Sigmoid colon (tissue), 6 donors: ENCODE measurements at regions not wholly inside any gene's neighbourhood (a gene's known extent, or its start where the extent isn't known, plus 50 kb on each side); places are given as distances from the start of the nearest gene placed in this dataset.

ENCODE experiments used
- DNase-seq: peaks from one replicate; pipeline ENCODE4 v3.0.0-alpha.2; 2019
- H3K27ac ChIP-seq, 4 donors: fragments of 200-600 bp; sonication (generic); one replicate each; pipeline ENCODE4 v1.5.1; 2016 to 2019; ENCODE audit warnings: mild to moderate bottlenecking in 1 of 4
- H3K27me3 ChIP-seq, 3 donors: fragments of 200-600 bp; sonication (generic); one replicate each; pipeline ENCODE4 v1.5.1; 2019; ENCODE audit warnings: mild to moderate bottlenecking in 1 of 3
- H3K36me3 ChIP-seq, 4 donors: fragments of 200-600 bp; sonication (generic); one replicate each; pipeline ENCODE4 v1.5.1; 2016 to 2019
- H3K4me1 ChIP-seq, 4 donors: fragments of 200-600 bp; sonication (generic); one replicate each; pipeline ENCODE4 v1.5.1; 2017 to 2019
- H3K4me3 ChIP-seq, 4 donors: fragments of 200-600 bp; sonication (generic); one replicate each; pipeline ENCODE4 v1.5.1; 2017 to 2019; ENCODE audit warnings: mild to moderate bottlenecking in 2 of 4, moderate library complexity in 1 of 4
- H3K9me3 ChIP-seq, 4 donors: fragments of 200-600 bp in 3 of 4; sonication (generic) in 3 of 4; one replicate each; pipeline versions ENCODE4 v1.5.1 to v1.6.1; 2013 to 2019
- EP300 ChIP-seq, 4 donors: sonication (generic); formaldehyde crosslinking; IDR thresholded peaks; one replicate each; pipeline ENCODE4 v1.6.1; 2017; ENCODE audit warnings: antibody characterized with exemption in 4 of 4
- POLR2A ChIP-seq, 2 donors: fragments of 450-650 bp; IDR thresholded peaks; one replicate each; pipeline ENCODE4 v1.6.1; 2016; ENCODE audit warnings: antibody characterized with exemption in 2 of 2, mild to moderate bottlenecking in 2 of 2, moderate library complexity in 2 of 2
- POLR2AphosphoS5 ChIP-seq, 4 donors: sonication (generic); formaldehyde crosslinking; IDR thresholded peaks; one replicate each; pipeline ENCODE4 v1.6.1; 2017; ENCODE audit warnings: antibody characterized with exemption in 4 of 4
- WGBS, 2 donors: extraction: QIAGEN DNeasy Blood & Tissue Kit; methylation state at CpG; one replicate each; pipeline ENCODE4 v1.1.7; 2013; 5-methylcytosine and 5-hydroxymethylcytosine counted together
- intact Hi-C: fragments of 100-400 bp; cut with DNase I; formaldehyde crosslinking; loops from one replicate; pipeline ENCODE4 v1.15.1; 2023
- TF ChIP-seq, protein P1 (sequence below), 4 experiments: fragments of 450-650 bp in 3 of 4; fragments of 200-600 bp in 1 of 4; IDR thresholded peaks; one replicate each; pipeline ENCODE4 v1.5.1; 2016 to 2019; ENCODE audit warnings: antibody characterized with exemption in 4 of 4, mild to moderate bottlenecking in 3 of 4, moderate library complexity in 2 of 4
- donor health status: healthy with polysubstance abuse.
- donor health status: healthy.

DNA sequence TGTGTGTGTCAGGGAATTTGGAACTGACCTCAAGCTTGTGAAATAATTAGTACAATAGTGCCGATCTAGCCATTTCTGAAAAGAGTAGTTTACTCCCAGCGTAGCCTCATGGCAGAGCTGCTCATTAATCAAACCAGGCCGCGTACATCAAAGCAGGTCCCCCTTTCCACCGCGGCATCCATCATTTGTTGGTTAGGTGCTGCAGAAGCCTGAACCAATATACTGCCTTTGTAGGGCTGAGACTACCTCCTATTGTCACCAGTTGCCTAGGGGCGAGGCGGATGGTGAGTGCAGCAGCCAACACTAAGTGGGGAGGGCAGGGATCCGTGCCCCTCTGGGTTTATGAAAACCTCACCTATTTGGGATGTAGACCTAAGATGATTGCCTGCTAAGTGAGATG, 264.1 kb downstream of the TMEM114 start:
- Histone ChIP-seq H3K4me3 (no peak overlapping the region), H3K9me3 (no peaks in the 10 kb centered on the region), H3K4me1 (no peaks in the 10 kb centered on the region), H3K36me3 (no peaks in the 10 kb centered on the region), H3K27me3 (no peaks in the 10 kb centered on the region), H3K27ac (no peak overlapping the region)
- intact Hi-C loops, result no loop called here
- 86 to 89% methylated on average over 9 of the region's 9 CpGs for WGBS, 2 donors
- no peak for DNase-seq
- TF ChIP-seq, protein P1, sequence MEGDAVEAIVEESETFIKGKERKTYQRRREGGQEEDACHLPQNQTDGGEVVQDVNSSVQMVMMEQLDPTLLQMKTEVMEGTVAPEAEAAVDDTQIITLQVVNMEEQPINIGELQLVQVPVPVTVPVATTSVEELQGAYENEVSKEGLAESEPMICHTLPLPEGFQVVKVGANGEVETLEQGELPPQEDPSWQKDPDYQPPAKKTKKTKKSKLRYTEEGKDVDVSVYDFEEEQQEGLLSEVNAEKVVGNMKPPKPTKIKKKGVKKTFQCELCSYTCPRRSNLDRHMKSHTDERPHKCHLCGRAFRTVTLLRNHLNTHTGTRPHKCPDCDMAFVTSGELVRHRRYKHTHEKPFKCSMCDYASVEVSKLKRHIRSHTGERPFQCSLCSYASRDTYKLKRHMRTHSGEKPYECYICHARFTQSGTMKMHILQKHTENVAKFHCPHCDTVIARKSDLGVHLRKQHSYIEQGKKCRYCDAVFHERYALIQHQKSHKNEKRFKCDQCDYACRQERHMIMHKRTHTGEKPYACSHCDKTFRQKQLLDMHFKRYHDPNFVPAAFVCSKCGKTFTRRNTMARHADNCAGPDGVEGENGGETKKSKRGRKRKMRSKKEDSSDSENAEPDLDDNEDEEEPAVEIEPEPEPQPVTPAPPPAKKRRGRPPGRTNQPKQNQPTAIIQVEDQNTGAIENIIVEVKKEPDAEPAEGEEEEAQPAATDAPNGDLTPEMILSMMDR (IDR thresholded peaks at IDR 0.05), result no peak
- TF ChIP-seq EP300 (IDR thresholded peaks at IDR 0.05) (no peak), POLR2A (IDR thresholded peaks at IDR 0.05) (no peak), POLR2AphosphoS5 (IDR thresholded peaks at IDR 0.05) (no peak)

DNA sequence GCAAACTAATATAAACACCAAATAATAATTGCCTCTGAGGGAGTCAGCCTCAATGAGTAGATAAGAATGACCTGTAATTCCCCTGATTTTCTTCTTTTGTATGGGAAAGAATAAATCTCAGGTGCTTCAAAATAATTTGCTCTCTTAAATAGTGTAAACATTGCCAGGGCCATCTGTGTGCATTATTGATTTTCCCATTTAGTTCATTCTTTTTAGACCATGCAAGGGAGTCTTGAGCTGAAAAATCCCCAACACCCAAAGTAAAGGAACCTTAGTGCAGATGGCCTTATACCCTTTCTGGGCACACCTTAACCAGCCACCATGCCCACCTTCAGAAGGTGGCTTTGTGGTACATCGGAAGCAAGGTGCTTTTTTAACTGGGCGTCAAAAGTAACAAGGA, 267.2 kb downstream of the TMEM114 start:
- no peak for DNase-seq
- TF ChIP-seq, protein P1 (IDR thresholded peaks at IDR 0.05), result no peak
- TF ChIP-seq POLR2A (IDR thresholded peaks at IDR 0.05) (no peak), EP300 (IDR thresholded peaks at IDR 0.05) (no peak), POLR2AphosphoS5 (IDR thresholded peaks at IDR 0.05) (no peak)
- WGBS, 2 donors, result 93 to 96% methylated on average over 2 of the region's 2 CpGs
- H3K4me1 ChIP-seq, result no peaks in the 10 kb centered on the region
- intact Hi-C loops, result no loop called here
- no peak overlapping the region for H3K4me3 ChIP-seq
- no peaks in the 10 kb centered on the region for H3K36me3 ChIP-seq
- H3K27ac ChIP-seq, result no peak overlapping the region
- no peaks in the 10 kb centered on the region for H3K27me3 ChIP-seq
- H3K9me3 ChIP-seq, result no peaks in the 10 kb centered on the region

DNA sequence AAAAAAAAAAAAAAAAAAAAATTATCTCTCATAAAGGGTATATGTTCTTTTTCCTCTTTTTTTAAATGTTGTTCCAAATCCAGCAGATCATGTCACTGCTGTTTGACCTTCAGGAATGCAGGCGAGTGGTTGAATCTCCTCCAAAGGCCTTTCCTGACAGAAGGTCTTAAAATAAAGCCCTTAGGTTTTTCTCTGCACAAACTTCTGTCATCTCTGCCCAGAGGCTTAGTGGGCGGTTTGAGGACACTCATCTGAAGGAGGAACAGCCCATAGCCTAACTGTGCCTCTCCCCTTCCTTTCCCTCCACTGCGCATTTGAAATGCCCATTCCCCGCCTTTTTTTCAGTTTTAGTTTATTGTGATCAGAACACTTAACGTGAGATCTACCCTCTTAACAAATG, 270.2 kb downstream of the TMEM114 start:
- Histone ChIP-seq H3K9me3 (no peaks in the 10 kb centered on the region), H3K4me3 (no peak overlapping the region), H3K36me3 (no peaks in the 10 kb centered on the region), H3K4me1 (no peaks in the 10 kb centered on the region), H3K27me3 (no peaks in the 10 kb centered on the region), H3K27ac (no peak overlapping the region)
- no peak for TF ChIP-seq EP300 (IDR thresholded peaks at IDR 0.05)
- intact Hi-C loops, result no loop called here
- no peak for DNase-seq
- 78 to 79% methylated on average over 5 of the region's 5 CpGs for WGBS, 2 donors

DNA sequence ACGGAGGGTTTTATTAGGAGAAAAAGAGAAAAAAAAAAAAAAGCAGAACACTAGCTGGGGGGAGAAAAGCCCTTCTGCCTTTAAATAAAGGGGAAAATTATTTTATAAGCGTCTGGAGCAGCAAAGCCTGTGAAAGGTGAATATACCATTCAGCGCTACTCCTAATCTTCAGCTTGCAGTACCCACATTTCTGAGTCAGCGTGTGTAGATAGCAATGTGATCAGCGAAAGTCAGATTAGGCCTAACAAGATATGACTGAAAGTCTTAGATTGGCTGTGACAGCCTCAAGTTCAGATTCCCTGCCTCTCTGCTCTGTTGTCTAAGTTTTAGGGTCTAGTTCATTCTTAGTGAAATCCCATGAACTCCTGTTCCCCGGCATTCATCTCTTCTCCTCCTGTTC, 279.5 kb downstream of the TMEM114 start:
- no peak overlapping the region for H3K4me3 ChIP-seq
- no peak overlapping the region for H3K27ac ChIP-seq
- intact Hi-C loops, result no loop called here
- peaks cover 0 to 4% (median 1%) of the 10 kb centered on the region in 4 donors for H3K9me3 ChIP-seq
- 78 to 85% methylated on average over 6 of the region's 6 CpGs for WGBS, 2 donors
- H3K4me1 ChIP-seq, result no peaks in the 10 kb centered on the region
- no peaks in the 10 kb centered on the region for H3K36me3 ChIP-seq
- TF ChIP-seq EP300 (IDR thresholded peaks at IDR 0.05) (no peak), POLR2AphosphoS5 (IDR thresholded peaks at IDR 0.05) (no peak), POLR2A (IDR thresholded peaks at IDR 0.05) (no peak)
- TF ChIP-seq, protein P1 (IDR thresholded peaks at IDR 0.05), result no peak
- no peak for DNase-seq
- peaks cover 0 to 6% (median 0%) of the 10 kb centered on the region in 3 donors for H3K27me3 ChIP-seq

DNA sequence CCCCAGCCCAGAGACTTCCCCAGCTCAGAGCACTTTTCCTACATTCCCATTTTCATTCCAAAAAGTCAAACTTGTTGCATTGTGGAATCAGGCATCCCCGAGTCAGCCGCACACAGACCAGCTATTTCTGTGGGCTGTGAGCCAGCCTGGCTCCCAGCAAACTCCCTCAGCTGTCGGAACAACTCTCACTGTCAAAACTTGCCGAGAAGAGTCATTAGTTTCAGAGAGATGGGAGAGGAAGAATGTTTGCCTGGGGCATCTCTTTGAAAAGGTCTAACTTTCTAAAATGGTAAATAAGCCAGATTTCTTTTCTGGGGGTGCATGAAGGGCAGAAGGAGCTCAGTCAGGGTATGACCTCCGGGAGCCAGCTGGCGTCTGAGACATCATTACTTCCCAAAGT, 280.0 kb downstream of the TMEM114 start:
- H3K4me3 ChIP-seq, result no peak overlapping the region
- TF ChIP-seq, protein P1 (IDR thresholded peaks at IDR 0.05), result no peak
- TF ChIP-seq POLR2A (IDR thresholded peaks at IDR 0.05) (no peak), EP300 (IDR thresholded peaks at IDR 0.05) (no peak)
- no peak for DNase-seq
- 58 to 61% methylated on average over 6 of the region's 6 CpGs for WGBS, 2 donors
- peaks cover 0 to 4% (median 1%) of the 10 kb centered on the region in 4 donors for H3K9me3 ChIP-seq
- H3K27ac ChIP-seq, result no peak overlapping the region
- H3K27me3 ChIP-seq, result peaks cover 0 to 6% (median 0%) of the 10 kb centered on the region in 3 donors
- intact Hi-C loops, result no loop called here
- H3K36me3 ChIP-seq, result no peaks in the 10 kb centered on the region
- H3K4me1 ChIP-seq, result no peaks in the 10 kb centered on the region
